ENCODE measurements at regions not wholly inside any gene's neighbourhood (a gene's known extent, or its start where the extent isn't known, plus 50 kb on each side); places are given as distances from the start of the nearest gene placed in this dataset.

DNA sequence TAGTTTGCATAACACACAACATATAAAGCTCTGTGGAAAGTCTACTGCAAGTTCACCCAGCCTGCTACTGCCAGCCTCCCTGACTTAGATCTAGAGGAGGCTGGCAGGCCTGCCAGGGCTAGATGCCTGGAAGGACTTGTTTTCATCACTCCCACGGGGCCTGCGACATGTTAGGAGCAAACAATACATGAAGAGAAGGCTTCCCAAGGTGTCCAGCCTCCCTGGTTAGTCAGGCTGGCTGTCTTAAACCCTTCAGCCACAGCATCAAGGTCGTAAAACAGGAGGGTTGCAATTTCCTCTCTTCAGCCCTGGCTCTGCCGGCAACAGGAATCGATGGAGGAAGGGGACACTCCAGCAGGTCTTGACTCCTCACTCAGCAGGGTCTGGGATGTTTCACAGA is 104.5 kb downstream of the NGF start:
- no peaks in the 10 kb centered on the region for H3K9me3 Mint-ChIP-seq

GRCh38 chr1:115230281-115230680 is 107.8 kb downstream of the NGF start:
- H3K27me3 Mint-ChIP-seq = no peaks in the 10 kb centered on the region
- H3K36me3 Mint-ChIP-seq (ENCODE audit: low read depth) = no peaks in the 10 kb centered on the region
- no peak overlapping the region for H3K27ac Mint-ChIP-seq
- no peaks in the 10 kb centered on the region for H3K9me3 Mint-ChIP-seq
- no peaks in the 10 kb centered on the region for H3K4me1 Mint-ChIP-seq (ENCODE audit: low read depth)
- no peak overlapping the region for H3K4me3 Mint-ChIP-seq

More for the DNA sequence above, 104.5 kb downstream of the NGF start:
- Mint-ChIP-seq H3K36me3 (ENCODE audit: low read depth) (no peaks in the 10 kb centered on the region), H3K4me1 (ENCODE audit: low read depth) (no peaks in the 10 kb centered on the region), H3K4me3 (no peak overlapping the region), H3K27ac (no peak overlapping the region), H3K27me3 (no peaks in the 10 kb centered on the region)

GRCh38 chr1:115229016-115229415 is 109.0 kb downstream of the NGF start:
- Mint-ChIP-seq H3K4me1 (ENCODE audit: low read depth) (no peaks in the 10 kb centered on the region), H3K27ac (no peak overlapping the region), H3K4me3 (no peak overlapping the region)

DNA sequence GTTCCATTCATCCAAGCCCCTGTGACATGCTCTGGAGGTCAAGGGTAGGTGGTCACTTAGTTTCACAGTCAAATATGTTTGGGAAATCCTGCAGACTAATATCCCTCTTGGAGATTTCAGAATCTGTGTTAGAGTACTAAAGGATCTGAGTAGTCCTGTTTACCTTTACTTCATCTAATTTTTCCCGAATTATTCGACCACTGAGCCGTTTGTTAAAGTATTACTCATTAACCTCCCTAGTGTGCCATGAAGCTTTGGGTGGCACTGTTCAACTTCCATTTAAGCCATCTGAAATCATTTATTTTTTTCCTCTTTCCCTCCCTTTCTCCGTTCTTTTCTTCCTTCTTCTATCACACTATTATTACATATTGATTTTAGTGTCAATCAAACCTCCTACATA is 109.9 kb downstream of the NGF start:
- H3K36me3 Mint-ChIP-seq (ENCODE audit: low read depth) = no peaks in the 10 kb centered on the region
- no peak overlapping the region for H3K27ac Mint-ChIP-seq
- no peaks in the 10 kb centered on the region for H3K4me1 Mint-ChIP-seq (ENCODE audit: low read depth)
- no peaks in the 10 kb centered on the region for H3K27me3 Mint-ChIP-seq
- H3K4me3 Mint-ChIP-seq = no peak overlapping the region
- H3K9me3 Mint-ChIP-seq = no peaks in the 10 kb centered on the region

More at GRCh38 chr1:115229016-115229415, 109.0 kb downstream of the NGF start:
- no peaks in the 10 kb centered on the region for H3K36me3 Mint-ChIP-seq (ENCODE audit: low read depth)
- H3K9me3 Mint-ChIP-seq = no peaks in the 10 kb centered on the region
- H3K27me3 Mint-ChIP-seq = no peaks in the 10 kb centered on the region

DNA sequence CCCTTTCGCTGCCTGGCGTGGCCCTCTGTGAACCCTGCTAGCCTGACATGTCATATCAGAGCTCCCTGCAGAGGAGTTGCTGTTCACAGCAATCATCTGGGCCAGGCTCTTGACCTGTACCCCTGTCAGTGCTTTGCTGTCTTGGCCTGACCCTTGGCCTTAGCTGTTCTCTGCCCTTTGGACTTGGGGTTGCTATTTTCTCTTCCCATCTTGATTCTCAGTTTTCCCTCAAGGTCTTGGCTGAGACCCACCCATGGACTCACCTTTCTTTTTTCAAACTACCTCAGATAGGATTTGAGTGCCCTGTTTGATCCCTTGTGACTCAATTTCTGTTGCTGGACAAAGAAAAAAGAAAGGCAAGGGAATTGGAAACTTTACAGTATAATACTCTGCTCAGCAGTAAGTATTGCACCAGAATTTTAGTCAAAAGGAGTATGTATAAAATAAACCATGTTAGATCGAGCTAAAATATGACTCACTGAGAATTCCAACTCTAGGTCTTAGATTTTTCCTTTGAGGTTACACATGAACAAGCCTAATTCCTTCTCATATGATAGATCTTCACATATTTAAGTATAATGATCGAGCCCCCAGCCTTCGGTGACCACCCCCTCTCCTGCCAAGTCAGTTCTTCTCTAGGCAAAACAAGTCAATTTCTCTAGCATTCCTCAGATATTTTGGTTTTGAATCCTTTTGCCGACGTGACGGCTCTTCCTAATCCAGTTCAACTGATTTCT is 110.5 kb downstream of the NGF start:
- no peaks in the 10 kb centered on the region for H3K36me3 Mint-ChIP-seq (ENCODE audit: low read depth)
- H3K9me3 Mint-ChIP-seq = no peaks in the 10 kb centered on the region
- H3K4me1 Mint-ChIP-seq (ENCODE audit: low read depth) = no peaks in the 10 kb centered on the region
- no peaks in the 10 kb centered on the region for H3K27me3 Mint-ChIP-seq
- no peak overlapping the region for H3K27ac Mint-ChIP-seq
- no peak overlapping the region for H3K4me3 Mint-ChIP-seq

DNA sequence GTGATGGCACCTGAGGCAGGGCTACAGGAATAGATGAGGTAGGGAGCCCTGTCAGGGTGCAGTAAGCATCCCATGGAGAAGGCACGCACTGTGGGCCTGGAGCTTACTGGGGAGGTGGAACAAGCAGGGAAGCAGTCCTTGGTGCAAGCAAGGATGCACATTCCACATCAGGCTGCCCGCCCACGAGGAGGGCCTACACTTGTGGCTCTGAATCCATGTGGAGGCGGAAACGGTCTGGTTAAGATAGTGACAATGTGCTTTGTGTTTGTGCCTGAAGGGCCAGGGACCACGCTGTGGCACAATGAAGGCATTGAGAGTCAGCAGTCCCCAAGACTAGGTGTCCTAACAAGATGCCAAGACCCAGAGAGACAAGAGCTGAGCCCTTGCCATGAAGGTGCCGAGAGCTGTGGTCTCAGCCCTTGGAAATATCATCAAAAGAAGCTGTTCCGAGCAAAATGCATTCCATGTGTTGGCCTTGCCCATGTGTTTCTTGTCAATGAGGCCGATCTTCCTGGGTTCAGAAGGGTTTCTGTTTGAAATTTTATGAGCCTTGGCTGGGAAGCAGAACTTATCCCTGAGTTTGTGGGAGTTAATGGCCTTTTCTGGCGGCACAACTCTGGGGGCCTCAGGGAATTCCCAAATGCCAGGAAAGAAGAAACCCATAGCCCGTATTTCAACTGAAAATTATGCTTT is 111.9 kb downstream of the NGF start:
- Mint-ChIP-seq H3K4me1 (ENCODE audit: low read depth) (no peaks in the 10 kb centered on the region), H3K4me3 (no peak overlapping the region), H3K9me3 (no peaks in the 10 kb centered on the region), H3K27me3 (no peaks in the 10 kb centered on the region), H3K36me3 (ENCODE audit: low read depth) (no peaks in the 10 kb centered on the region), H3K27ac (no peak overlapping the region)

- Mint-ChIP-seq H3K27me3 (no peaks in the 10 kb centered on the region), H3K4me1 (ENCODE audit: low read depth) (no peaks in the 10 kb centered on the region), H3K9me3 (no peaks in the 10 kb centered on the region), H3K27ac (no peak overlapping the region), H3K4me3 (no peak overlapping the region), H3K36me3 (ENCODE audit: low read depth) (no peaks in the 10 kb centered on the region)
Measured at GRCh38 chr1:115224636-115225035, 113.4 kb downstream of the NGF start.

DNA sequence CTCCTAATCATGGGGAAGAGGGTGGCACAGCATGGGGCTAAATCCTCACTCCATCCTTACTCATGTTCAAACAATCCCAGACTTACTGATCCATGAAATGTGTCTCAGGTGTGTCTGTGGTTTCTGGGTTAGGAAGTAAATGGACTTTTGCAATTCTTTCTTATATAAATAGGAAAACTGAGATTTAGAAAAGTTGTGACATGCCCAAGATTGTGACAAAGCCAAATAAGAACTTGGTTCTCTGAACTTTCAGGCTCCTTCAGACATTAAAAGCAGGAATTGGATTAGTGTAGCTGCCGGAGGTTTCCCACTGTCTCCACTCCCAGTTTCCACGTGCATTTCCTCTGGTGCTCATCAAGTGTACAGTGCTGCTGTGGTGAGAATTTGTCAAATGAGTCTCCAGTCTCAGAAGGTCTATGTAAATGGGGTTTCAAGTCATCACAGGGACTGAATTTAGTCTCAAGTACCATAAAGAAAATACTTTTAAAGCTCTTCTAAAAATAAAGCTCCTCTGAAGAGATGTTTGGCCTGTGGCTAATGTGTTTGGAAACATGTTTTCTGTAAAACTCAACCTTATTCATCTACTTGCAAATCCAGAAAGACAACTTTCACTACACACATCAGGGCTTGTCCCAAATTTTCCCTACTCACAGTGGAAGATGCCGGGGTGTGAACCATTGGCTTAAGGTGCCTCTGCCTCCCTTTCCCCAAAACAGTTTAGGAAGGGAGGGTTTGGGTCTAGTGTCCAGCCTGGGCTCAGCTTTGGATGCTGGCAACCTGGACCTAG is 115.2 kb downstream of the NGF start:
- Mint-ChIP-seq H3K27me3 (peaks cover 6% of the 10 kb centered on the region), H3K4me3 (no peak overlapping the region), H3K27ac (no peak overlapping the region), H3K4me1 (ENCODE audit: low read depth) (no peaks in the 10 kb centered on the region), H3K36me3 (ENCODE audit: low read depth) (no peaks in the 10 kb centered on the region), H3K9me3 (no peaks in the 10 kb centered on the region)

DNA sequence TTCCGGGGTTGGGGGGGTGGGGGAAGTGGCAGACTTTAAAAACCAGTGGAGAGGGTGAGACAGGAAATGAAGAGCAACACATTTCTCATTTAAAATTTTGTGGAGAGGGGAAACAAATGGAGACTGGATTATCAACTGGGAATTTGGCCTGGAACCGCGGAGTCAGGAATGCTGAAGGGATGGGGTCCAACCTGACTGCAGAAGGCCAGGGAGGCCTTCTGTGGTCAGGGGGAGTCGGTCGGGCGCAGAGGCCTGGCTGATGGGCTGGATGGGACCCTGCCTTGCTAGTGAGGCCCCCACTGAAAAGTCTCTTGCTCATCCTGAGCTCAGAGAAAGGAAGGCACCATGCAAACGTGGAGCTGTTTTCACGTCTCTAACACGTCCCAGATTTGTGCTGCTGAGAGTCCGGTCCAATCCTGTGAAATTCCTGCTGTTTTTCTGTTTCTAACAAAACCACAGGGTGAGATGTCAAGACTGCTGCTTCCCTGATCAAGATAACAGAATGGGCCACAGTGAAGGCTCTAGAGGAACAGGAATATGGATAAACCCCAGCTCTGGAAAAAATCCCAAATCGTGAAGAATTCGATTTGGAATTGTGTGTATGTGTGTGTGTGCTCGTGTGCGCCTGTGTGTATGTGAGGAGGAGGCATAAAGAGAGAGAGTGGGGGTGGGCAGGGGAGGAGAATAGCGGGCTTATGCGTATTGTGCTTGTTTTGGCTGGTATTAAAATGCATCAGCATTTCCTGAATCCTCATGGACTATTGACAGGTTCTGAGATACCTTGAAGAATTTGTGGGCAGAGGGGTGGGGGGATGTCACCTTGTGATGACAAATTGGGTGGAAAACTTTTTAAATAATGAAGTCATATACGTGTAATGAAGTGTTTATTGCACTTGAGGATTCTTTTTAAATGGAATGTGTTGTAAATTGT is 117.4 kb downstream of the NGF start:
- Mint-ChIP-seq H3K4me1 (ENCODE audit: low read depth) (no peaks in the 10 kb centered on the region), H3K27ac (no peak overlapping the region), H3K4me3 (no peak overlapping the region), H3K9me3 (no peaks in the 10 kb centered on the region), H3K36me3 (ENCODE audit: low read depth) (no peaks in the 10 kb centered on the region), H3K27me3 (peaks cover 12% of the 10 kb centered on the region)

DNA sequence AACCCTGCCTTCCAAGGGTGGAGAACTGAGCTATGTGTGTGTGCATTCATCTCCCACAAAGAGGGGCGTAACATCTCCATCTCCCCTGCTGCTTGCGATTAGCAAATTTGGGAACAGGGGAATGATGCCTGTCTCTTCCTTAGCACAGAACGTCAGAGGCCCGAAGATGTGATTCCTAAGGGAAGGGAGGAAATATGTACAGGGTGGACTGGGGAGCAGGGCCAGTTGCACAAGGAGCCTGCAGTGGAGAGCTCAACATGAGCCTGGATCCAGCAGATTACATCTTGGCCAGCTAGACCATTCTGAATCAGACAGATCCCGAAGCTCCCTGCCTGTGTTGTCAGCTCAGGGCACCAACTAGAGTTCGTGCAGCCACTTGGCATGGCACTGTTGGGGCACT is 118.1 kb downstream of the NGF start:
- Mint-ChIP-seq H3K36me3 (ENCODE audit: low read depth) (no peaks in the 10 kb centered on the region), H3K4me1 (ENCODE audit: low read depth) (no peaks in the 10 kb centered on the region), H3K27me3 (peaks cover 12% of the 10 kb centered on the region), H3K27ac (no peak overlapping the region), H3K4me3 (no peak overlapping the region), H3K9me3 (no peaks in the 10 kb centered on the region)

GRCh38 chr1:115218699-115219098 is 119.3 kb downstream of the NGF start:
- Mint-ChIP-seq H3K9me3 (no peaks in the 10 kb centered on the region), H3K36me3 (ENCODE audit: low read depth) (no peaks in the 10 kb centered on the region), H3K27ac (no peak overlapping the region), H3K4me1 (ENCODE audit: low read depth) (no peaks in the 10 kb centered on the region), H3K27me3 (peaks cover 12% of the 10 kb centered on the region), H3K4me3 (no peak overlapping the region)

DNA sequence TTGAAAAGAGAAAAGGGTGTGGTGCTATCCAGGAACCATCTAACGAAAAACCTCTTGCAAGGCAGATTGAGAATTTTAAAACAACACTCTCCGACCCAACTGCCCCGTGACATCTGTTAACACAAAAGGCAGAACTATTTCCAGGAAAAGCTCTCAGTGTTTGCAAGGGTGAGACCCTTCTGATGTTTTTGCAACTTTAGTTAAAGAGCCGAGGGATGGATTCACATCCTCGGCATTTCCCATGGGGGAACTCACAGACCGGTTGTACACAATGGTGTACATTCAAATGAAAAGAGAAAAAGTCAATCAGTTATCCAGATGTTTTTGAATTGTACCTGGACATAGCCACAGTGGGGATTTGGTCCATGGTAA is 120.0 kb downstream of the NGF start:
- no peaks in the 10 kb centered on the region for H3K9me3 Mint-ChIP-seq
- H3K36me3 Mint-ChIP-seq (ENCODE audit: low read depth) = no peaks in the 10 kb centered on the region
- no peak overlapping the region for H3K27ac Mint-ChIP-seq
- peaks cover 12% of the 10 kb centered on the region for H3K27me3 Mint-ChIP-seq
- H3K4me1 Mint-ChIP-seq (ENCODE audit: low read depth) = no peaks in the 10 kb centered on the region
- no peak overlapping the region for H3K4me3 Mint-ChIP-seq

- Mint-ChIP-seq H3K27me3 (peaks cover 12% of the 10 kb centered on the region), H3K36me3 (ENCODE audit: low read depth) (no peaks in the 10 kb centered on the region), H3K4me1 (ENCODE audit: low read depth) (no peaks in the 10 kb centered on the region), H3K27ac (no peak overlapping the region), H3K9me3 (no peaks in the 10 kb centered on the region), H3K4me3 (no peak overlapping the region)
Measured at GRCh38 chr1:115217150-115218033, 120.7 kb downstream of the NGF start.
